HG03175 (cell line): ENCODE measurements at regions not wholly inside any gene's neighbourhood (a gene's known extent, or its start where the extent isn't known, plus 50 kb on each side); places are given as distances from the start of the nearest gene placed in this dataset.
A peak's percentile ranks its signal among the peaks of the same experiment; 100 is the strongest.
"Not testable (repeated sequence)": the region's sequence is repeated elsewhere in the genome, so short reads cannot be mapped to it uniquely, and the experiment has no call there.

Experiments used
- ATAC-seq: cut with Tn5 transposase; IDR thresholded peaks from one replicate; pipeline ENCODE4 v1.9.1; 2021; ENCODE audit warnings: mild to moderate bottlenecking, moderate library complexity; ENCODE audit not compliant: unreplicated experiment

DNA sequence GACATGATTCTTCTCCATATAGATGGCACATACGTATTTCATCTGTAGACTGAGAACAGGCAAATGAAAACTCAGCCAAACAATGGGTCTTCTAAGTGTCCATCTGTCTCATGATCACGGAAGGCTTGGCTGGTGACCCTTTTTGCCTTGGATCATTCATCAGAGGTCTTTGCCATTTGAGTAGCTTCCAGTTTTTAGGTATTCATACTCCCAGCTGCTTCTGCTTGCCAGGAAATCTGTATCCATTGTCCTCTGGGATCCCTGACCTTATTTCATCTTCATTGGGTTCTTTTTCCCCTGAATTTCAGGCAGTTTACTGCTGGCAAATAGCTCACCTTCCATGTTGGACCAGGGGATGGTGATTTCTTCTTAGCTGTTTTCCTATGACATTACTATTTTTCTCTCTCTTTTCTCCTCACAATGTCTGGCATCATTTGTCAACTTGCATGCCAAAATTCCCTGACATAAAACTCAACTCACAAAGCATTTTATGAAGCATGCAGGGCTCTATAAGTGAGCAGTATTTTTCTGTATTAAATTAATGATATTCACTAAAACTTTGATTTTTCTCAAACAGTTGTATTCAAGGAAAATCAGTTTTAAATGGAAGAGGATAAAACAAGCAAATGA lies 241.2 kb downstream of the DNAJB9 start:
- no peak for ATAC-seq

DNA sequence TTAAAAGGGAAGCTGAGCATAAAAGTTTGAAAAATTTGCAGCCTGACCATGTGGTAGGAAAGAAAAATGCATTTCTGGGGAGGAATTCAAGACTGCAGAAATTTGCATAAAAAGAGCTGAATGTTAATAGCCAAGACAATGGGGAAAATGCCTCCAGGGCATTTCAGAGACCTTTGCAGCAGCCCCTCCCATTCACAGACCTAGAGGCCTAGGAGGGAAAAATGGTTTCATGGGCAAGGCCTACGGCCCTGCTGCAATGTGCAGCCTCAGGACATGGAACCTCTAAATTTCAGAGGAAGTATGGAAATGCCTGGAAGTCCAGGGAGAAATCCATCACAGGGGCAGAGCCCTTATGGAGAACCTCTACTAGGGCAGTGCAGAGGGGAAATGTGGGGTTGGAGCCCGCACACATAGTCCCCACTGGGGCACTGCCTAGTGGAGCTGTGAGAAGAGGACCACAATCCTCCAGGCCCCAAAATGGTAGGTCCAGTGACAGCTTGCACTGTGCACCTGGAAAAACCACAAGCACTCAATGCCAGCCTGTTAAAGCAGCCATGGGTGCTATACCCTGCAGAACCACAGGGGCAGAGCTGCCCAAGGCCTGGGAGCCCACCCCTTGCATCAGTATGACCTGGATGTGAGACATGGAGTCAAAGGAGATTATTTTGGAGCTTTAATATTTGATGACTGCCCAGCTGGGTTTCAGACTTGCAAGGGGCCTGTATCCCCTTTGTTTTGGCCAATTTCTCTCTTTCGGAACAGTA lies 243.8 kb downstream of the DNAJB9 start:
- ATAC-seq: no peak

DNA sequence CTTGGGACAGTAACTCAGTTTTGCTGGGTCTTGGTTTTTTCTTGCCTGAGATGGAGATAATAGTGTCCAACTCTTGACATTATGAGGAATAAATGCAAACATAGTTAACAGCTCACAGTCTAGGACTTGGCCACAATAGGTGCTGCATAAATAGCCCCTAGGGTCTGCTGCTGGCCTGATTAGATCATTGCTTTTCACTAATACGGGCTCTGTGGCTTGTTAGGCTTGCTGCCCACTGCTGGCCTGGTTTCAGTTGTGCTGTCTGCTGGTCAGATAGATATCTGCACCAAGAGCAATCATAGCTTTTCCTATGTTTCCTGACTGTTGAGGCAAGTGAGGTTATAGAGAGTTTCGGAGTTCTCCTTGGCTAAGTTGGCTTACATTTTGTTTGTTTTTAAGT lies 246.1 kb downstream of the DNAJB9 start:
- ATAC-seq: no peak

DNA sequence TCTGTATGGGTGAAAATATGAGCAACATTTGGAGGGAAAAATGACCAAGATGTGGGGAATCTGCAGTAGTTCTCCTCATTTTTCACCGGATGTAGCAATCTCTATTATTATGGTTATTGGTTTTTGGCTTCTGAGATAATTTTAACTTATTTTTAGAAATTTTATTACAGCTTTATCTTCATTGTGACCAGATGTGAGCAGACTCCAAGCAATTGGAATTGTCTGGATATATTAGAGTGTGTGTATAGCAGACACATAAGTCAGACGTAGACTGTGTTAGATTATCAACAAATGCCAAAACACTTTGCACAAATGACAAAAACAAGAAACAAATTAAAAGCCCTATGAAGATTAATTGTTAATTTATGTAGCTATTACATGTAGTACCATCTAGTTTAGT lies 249.1 kb downstream of the DNAJB9 start:
- no peak for ATAC-seq

DNA sequence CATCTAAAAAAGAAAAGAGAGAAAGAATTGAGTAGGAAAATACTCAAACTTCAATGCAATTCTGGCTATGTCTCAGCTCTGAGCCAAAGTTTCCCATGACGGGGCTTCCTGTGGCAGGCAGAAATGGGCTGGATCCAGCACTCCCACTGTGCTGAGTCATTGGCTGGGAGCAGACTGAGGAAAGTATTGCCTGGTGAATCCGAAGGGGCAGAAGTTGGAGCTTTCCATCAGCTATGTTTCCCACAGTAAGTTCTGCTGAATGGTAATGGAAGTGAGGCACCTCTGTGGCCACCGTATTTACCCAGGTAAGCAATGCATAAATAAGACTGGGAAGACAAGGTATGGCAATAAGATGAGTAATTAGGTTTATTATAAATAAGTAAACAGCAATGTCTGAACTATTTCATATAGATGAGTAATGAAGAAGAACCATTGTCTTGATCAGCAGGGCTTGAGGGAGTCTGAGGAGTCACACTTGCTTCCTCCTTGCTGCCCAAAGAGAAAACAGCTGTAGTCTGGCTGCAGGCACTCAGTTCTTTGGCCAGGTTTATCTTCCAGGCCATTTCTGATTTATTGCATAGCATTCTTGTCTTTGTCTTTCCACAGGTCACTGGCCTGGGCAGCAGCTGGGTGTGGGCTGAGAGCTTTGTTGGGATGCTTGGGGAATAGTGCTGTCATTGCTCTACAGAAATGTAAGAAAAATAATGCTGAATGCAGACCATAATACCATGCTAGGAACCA lies 255.3 kb downstream of the DNAJB9 start:
- no peak for ATAC-seq

DNA sequence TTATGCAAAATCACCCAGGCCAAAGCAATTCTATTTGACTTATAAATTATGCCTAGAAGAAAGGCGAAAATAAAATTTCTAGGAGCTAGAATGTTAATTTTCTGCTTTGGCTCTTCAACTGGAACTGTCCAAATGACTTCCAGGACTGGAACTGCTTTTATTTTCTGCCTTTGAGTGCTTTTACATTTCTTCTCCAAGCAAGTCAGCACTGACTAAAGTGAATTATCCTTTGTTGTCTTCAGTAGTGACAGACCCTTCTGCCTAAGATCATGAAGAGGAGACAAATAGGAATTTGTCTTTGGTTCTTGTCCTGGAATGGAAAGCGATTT lies 255.9 kb downstream of the DNAJB9 start:
- no peak for ATAC-seq

DNA sequence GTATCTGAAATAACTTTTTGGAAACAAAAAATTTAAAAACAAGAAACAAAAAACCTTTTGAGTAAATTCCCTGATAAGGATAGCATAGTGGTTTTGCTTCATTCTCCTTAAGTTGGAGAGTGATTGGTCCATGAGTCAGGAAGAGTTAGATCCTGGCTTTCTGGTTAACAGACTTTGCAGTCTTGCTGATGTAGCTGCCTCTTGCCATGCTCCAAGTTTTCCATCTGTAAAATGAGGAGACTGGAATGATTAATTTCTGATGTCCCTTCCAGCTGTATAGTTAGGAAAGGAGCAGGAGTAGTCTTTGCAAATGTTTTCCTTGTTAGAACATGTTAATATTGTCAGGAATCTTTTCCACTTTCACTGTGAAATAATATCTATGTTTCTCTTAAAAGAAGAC lies 266.6 kb downstream of the DNAJB9 start:
- ATAC-seq: no peak

DNA sequence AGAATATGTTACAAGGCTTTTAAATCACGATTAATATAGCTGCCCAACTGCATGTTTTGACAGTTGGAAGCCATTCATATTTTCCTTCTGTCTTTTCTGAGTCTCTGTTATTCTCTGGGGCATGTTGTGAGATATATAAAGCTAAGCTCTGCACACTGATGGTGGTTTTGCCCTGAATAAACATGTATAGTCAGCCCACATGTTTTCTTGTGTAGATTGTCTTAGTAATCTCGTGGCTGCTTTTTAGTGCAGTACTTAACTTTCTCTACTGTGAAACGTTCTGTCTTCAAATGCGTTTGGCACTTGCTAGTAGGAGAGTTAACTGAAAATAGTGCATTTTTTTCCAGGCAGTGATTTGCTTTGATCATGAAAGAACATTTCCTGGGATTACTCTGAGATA lies 268.5 kb downstream of the DNAJB9 start:
- no peak for ATAC-seq

DNA sequence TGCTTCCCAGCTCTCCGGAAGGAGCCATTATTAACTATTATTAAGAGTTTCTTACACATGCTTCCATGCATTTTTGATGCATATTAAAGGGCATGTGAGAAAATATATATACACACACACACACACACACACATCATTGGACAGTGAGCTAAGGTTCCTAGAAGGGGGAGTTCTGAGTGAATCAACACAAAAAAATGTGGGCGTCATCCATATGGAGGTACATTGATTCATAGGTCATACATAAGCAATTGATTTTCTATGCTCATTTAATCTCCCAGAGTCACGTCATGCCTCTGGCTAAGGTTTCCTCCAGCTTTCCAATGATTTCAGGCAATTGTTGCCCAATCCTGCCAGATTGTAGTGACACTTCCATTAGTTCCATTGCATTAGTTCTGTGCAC lies 269.4 kb downstream of the DNAJB9 start:
- no peak for ATAC-seq

DNA sequence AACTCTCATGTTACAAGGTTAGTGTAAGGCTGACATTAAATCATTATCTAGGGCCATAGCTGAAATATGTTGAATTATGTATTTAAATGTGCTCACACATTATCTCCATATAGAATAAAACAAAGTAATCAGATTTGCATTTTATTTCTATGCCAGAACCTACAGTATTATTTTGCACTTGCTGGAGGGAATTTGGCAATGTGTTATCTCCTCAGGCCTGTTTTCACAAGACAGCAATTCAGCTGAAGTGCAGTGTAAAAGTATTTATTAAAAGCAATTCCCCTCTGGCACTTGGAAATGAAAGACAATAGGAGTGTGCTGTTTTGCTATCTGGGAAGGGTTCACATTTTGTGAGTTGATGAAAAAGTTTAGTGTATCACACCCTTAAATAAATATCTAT lies 276.3 kb downstream of the DNAJB9 start:
- ATAC-seq: no peak

DNA sequence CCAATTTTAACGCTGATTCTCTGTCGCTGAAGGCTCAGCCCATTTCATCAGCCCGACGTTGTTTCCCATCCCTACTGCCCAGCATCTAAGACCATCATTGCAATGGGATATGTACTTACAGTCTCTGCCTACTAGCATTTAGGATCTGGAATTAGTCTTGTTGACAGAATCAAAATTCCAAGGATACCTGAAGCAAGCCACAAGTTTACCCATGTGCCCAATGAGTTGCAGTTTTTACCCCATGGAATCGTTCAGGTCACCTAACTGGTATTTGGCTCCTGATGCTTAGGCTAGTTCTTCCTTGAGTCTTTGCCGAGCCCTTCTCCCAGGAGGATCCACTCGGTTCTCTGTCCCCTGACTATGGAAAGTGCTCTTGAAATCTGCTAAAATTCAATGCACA lies 276.8 kb downstream of the DNAJB9 start:
- ATAC-seq: no peak

DNA sequence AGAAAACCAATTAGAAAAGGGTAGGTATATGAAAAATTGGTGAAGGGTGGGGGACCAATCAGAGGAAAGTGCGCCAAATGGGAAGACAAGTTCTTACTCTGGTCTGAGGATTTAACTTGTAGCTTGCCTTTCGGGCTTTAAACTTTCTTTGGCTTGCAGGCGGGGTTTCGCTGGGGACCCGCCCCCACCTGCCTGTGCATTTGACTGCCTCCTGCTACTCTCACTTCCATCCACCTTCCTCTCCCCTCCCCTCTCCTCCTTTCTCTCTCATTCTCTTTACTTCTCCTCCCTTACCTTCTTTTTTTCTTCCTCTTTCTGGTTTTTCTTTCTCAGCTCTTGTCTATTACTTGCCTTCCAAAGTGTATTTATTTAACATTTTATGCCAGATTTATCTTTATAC lies 278.8 kb downstream of the DNAJB9 start:
- ATAC-seq: no peak

DNA sequence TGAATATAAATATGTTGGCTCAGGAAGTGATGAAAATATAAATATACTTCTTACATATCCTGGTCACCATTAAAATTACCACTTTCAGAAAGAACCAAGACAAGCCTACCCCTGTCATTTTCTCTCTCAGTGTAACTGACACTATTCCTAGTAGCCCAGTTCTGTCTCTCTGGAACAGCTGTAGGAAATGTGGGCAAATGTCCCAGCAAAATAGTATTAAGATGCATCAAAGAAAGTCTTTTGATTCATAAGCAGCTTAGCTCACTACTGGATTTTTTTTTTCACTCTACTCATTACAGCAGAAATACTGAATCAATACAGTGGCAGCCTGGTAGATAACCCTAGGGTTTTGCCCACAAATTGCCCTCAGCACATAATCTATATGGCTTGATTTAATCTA lies 290.9 kb downstream of the DNAJB9 start:
- no peak for ATAC-seq

DNA sequence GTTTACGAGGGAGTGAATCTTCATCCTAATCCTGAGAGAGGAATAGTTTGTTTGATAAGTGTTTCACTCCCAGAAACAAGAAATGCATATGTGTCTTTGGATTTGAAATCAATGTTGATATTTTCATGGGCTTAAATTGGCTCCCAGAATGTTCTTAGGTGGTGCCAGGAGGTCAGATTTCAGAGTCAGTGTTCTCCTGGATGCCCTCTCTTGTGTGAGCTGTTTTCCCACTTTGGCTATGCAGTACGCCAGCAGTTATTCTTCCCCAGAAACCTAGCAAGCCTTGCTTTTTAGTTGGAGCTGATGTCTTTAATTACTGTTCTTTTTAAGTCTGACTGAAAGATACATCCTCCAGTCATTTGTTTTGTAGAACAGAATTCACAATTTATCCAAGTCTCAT lies 291.4 kb downstream of the DNAJB9 start:
- ATAC-seq: no peak

DNA sequence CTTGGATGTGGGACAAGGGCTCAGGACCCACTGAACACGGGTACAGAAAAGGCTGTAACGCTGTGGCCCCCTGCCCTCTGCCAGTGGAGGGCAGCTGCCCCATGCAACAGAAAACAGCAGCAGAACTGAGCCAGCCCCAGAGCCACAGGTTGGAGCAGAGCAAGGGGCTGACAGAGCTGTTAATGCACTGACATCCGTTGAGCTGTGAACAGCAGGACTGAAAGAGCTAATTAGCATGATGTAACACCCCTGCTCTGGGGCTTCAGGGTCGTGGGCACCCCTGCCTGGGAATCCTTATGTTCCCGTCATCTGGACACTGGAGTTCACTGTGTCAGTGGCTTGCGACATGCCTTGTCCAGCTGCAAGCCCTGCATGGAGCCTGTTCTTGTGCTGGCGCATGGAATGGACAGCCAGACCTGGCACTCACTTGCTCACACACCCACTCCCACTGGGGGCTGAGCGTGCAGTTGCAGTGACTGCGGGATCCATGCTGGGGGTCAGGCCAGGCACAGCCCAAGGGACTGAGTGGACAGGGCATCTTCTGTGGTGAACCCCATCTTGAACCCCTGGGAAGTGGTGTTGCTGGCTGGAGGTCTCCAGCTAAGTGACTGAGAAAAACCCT lies 293.7 kb downstream of the DNAJB9 start:
- no peak for ATAC-seq

DNA sequence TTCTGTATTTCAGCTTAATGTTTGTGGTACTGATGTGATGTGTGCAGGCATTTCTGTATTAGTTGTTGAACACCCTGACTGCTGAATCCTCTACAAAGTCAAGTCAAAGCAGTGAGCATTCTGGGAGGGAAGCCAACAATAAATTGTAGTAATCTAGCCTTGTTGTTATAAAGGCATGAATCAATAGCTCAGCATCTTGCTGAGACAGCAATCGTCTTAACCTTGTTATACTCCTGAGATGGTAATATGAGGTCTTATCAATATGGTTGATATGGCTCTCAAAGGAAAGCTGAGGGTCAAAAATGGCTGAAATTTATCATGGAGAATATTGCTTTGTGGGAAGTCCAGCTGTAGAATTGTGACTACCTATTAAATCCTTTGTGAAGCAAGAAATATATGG lies 299.4 kb downstream of the DNAJB9 start:
- no peak for ATAC-seq

DNA sequence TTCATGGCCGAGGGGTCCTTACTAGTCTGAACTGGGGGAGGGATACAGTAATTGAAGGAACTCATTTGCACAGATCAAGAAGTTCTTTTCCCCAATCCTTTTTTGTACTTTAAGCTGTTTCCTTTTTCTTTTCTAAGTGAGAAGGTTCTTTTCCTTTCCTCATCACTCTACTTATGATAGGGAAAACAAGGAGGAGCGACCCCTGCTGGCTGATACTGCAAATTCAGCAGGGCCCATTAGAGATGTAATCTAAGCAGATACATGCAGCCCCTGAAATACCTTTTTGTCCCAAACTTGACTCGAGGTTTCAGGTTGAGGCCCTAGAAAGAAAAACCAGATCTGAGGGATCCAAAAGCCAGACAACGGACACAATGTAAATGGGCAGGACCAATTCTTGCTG lies 305.5 kb downstream of the DNAJB9 start:
- peak; percentile 42 for ATAC-seq

DNA sequence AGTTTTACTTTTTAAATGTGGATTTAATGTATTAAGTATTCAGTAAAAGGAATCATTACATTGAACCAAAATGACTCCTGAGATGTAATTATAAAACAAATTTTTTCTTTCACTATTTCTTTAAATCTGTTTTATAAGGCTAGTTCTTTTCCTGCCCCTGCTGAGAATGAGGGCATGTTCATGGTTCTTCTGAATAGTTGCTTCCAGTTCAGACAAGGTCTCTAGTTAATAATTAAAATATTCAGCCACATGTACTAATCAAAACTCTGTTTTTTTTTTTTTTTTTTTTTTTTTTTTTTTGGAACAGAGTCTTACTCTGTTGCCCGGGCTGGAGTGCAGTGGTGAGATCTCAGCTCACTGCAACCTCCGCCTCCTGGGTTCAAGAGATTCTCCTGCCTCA lies 321.2 kb downstream of the DNAJB9 start:
- no peak for ATAC-seq

DNA sequence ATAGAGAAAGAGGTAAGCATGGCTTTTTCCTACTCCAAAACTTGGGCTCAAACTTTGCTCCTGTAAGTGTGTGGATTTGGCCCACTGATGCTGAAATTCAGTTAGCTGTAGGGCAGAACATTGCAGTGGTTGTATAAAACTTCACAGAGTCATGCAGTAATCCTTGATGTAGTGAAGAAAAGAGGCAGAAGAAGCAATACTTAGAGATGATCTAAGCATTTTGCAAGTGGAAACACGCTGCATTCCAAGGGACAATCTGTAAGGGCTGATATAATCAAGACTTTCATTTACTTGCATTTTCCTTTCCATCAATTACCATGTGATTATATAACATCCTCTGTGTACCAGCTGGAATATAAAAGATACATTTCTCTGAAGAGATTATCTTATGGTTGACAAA lies 338.8 kb downstream of the DNAJB9 start:
- no peak for ATAC-seq

DNA sequence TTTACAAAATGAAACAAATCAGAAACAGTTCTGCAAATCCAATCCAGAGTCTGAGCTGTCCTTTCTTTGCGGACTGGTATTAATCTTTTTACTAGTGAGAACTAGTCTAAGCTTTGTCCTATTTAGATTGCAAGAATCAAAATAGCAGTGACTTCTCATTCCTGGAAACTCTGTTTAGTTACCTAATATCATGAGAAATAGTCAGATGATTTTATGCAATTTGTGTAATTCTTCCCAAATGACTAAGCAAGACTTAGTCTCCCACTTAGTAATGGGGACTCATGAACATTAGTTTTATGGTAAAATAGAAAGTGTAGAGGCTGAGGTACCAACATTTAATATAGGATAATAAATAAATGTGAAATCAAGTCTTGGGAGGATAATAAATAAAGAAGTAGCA lies 341.3 kb downstream of the DNAJB9 start:
- ATAC-seq: no peak

DNA sequence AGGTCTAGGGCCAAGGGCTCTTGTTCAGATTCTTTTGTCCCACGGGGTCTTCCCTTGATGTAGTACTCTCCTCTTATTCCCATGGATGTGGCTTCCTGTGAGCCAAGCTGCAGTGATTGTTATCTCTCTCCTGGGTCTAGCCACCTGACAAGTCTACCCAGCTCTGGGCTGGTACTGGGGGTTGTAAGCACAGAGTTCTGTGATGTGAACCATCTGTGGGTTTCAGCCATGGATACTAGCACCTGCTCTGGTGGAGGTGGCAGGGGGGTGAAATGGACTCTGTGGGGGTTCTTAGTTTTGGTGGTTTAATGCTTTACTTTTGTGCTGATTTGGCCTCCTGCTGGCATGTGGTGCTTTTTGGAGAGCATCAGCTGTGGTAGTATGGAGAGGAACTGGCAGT lies 350.8 kb downstream of the DNAJB9 start:
- no peak for ATAC-seq

DNA sequence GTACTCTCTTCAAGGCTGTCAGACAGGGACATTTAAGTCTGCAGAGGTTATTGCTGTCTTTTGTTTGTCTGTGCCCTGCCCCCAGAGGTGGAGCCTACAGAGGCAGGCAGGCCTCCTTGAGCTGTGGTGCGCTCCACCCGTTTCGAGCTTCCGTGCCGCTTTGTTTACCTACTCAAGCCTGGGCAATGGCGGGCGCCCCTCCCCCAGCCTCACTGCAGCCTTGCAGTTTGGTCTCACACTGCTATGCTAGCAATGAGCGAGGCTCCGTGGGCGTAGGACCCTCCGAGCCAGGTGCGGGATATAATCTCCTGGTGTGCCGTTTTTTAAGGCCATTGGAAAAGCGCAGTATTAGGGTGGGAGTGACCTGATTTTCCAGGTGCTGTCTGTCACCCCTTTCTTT lies 373.4 kb downstream of the DNAJB9 start:
- not testable (repeated sequence) for ATAC-seq
